Loucy (cell line): ENCODE measurements at regions not wholly inside any gene's neighbourhood (a gene's known extent, or its start where the extent isn't known, plus 50 kb on each side); places are given as distances from the start of the nearest gene placed in this dataset.

ENCODE experiments used
- H2AFZ ChIP-seq: fragments of 200-600 bp; sonication (generic); 2 replicates; pipeline ENCODE4 v1.6.0; 2016; ENCODE audit warnings: antibody characterized with exemption, mild to moderate bottlenecking, low read length, moderate library complexity
- H3F3A ChIP-seq: fragments of 200-600 bp; 2 replicates; pipeline ENCODE4 v1.6.0; 2016; ENCODE audit warnings: antibody characterized with exemption, low read depth, mild to moderate bottlenecking
- H3K27me3 ChIP-seq: fragments of 200-600 bp; sonication (generic); 2 replicates; pipeline ENCODE4 v1.6.1; 2014; ENCODE audit warnings: low read length, mild to moderate bottlenecking; ENCODE audit not compliant: insufficient read depth, poor library complexity, severe bottlenecking
- H3K36me3 ChIP-seq: fragments of 200-600 bp; sonication (generic); 2 replicates; pipeline ENCODE4 v1.6.1; 2016; ENCODE audit warnings: low read length; ENCODE audit not compliant: insufficient read depth
- H3K4me1 ChIP-seq: fragments of 200-600 bp; sonication (generic); 2 replicates; pipeline ENCODE4 v1.5.1; 2014; ENCODE audit warnings: low read length, mild to moderate bottlenecking; ENCODE audit not compliant: insufficient read depth, poor library complexity, severe bottlenecking
- H3K4me2 ChIP-seq: fragments of 200-600 bp; sonication (generic); 2 replicates; pipeline ENCODE4 v1.6.0; 2014; ENCODE audit warnings: antibody characterized with exemption, low read length, low read depth, mild to moderate bottlenecking; ENCODE audit not compliant: poor library complexity, severe bottlenecking
- H3K4me3 ChIP-seq: fragments of 200-600 bp; sonication (generic); 2 replicates; pipeline ENCODE4 v1.5.1; 2014; ENCODE audit warnings: low read length, mild to moderate bottlenecking, mixed read lengths; ENCODE audit not compliant: poor library complexity, severe bottlenecking
- H3K79me2 ChIP-seq: fragments of 200-600 bp; sonication (generic); 2 replicates; pipeline ENCODE4 v1.6.1; 2014; ENCODE audit warnings: low read length; ENCODE audit not compliant: insufficient read depth
- H3K9ac ChIP-seq: fragments of 200-600 bp; sonication (generic); 2 replicates; pipeline ENCODE4 v1.6.0; 2014; ENCODE audit warnings: mild to moderate bottlenecking, low read depth, low read length, moderate library complexity; ENCODE audit not compliant: poor library complexity, severe bottlenecking
- H3K9me2 ChIP-seq: fragments of 200-600 bp; sonication (generic); replicated peaks from 2 replicates; pipeline ENCODE4 v1.6.1; 2016; ENCODE audit warnings: low read depth, low read length, mixed read lengths
- H3K9me3 ChIP-seq: fragments of 200-600 bp; sonication (generic); 2 replicates; pipeline ENCODE4 v1.6.1; 2014; ENCODE audit warnings: mild to moderate bottlenecking, antibody characterized with exemption, low read length, low read depth; ENCODE audit not compliant: insufficient read depth
- H4K20me1 ChIP-seq: fragments of 200-600 bp; sonication (generic); 2 replicates; pipeline ENCODE4 v1.6.0; 2014; ENCODE audit warnings: antibody characterized with exemption, low read length, mild to moderate bottlenecking; ENCODE audit not compliant: insufficient read depth, poor library complexity, severe bottlenecking
- EZH2phosphoT487 ChIP-seq: fragments of 200-600 bp; IDR thresholded peaks from 2 replicates; pipeline ENCODE4 v1.6.1; 2018; ENCODE audit warnings: antibody characterized with exemption, mild to moderate bottlenecking, moderate library complexity, borderline replicate concordance
- TF ChIP-seq, protein P1 (sequence below): fragments of 200-600 bp; sonication (generic); conservative IDR thresholded peaks from 2 replicates; pipeline ENCODE4 v1.5.1; 2014; ENCODE audit warnings: mild to moderate bottlenecking, antibody characterized with exemption, low read length

DNA sequence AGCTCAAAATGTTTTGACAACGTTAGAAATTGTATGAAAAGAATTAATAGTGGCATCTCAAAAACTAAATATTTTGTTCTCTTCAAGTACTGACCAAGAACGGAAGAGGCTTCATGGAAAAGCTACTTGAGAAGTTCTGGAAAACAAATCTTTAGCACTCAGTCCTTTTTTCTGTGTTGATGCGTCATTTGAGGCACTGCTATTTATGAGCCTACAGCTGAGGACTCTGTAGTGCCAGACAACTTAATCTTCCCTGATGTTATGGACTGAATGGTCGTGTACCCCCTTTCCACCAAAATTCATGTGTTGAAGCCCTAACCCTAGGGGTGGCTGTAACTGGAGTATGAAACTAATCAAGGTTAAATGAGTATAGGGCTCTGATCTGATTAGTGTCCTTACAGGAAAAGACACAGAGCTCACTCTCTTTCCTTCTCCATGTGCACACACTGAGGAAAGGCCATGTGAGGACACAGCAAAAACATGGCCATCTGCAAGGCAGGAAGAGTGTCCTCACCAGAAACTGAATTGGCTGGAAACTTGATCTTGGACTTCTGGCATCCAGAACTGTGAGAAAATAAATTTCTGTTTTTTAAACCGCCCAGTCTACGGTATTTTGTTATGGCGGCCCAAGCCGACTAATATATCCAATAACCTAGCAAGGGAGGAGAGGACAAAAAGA is 337.0 kb upstream of the CLEC14A start:
- Histone ChIP-seq H3K4me1 (no peaks in the 10 kb centered on the region), H3F3A (no peaks in the 10 kb centered on the region), H3K4me3 (no peak overlapping the region), H3K4me2 (no peak overlapping the region), H3K9ac (no peak overlapping the region), H3K79me2 (no peaks in the 10 kb centered on the region), H3K9me3 (no peaks in the 10 kb centered on the region), H3K27me3 (no peaks in the 10 kb centered on the region), H4K20me1 (no peaks in the 10 kb centered on the region), H3K9me2 (no peaks in the 10 kb centered on the region), H2AFZ (no peak overlapping the region), H3K36me3 (no peaks in the 10 kb centered on the region)
- TF ChIP-seq, protein P1, sequence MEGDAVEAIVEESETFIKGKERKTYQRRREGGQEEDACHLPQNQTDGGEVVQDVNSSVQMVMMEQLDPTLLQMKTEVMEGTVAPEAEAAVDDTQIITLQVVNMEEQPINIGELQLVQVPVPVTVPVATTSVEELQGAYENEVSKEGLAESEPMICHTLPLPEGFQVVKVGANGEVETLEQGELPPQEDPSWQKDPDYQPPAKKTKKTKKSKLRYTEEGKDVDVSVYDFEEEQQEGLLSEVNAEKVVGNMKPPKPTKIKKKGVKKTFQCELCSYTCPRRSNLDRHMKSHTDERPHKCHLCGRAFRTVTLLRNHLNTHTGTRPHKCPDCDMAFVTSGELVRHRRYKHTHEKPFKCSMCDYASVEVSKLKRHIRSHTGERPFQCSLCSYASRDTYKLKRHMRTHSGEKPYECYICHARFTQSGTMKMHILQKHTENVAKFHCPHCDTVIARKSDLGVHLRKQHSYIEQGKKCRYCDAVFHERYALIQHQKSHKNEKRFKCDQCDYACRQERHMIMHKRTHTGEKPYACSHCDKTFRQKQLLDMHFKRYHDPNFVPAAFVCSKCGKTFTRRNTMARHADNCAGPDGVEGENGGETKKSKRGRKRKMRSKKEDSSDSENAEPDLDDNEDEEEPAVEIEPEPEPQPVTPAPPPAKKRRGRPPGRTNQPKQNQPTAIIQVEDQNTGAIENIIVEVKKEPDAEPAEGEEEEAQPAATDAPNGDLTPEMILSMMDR = no peak
- TF ChIP-seq EZH2phosphoT487 = no peak

DNA sequence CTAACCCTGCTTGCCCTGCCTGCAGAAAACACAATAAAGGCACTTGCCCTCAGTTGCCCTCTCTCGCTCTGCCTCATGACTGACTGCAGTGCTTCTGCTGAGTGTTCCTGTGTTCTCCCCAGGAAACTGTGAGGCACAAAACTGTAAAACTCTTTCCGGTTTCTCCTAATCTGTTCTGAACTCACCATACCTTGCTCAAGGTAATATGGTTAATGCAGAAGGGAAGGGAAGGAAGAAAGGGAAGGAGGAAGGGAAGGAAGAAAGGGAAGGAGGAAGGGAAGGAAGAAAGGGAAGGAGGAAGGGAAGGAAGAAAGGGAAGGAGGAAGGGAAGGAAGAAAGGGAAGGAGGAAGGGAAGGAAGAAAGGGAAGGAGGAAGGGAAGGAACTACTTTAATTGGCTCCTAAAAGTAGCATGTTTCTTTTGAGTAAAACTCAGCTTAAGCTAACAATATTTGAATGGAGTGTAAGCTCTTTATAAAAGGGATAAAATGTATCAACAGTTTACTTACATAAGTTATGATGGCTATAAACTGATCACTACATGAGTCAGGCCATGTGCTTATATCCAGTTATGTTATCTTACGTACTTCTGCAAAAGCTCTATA is 334.0 kb upstream of the CLEC14A start:
- no peaks in the 10 kb centered on the region for H3K9me3 ChIP-seq
- no peak for TF ChIP-seq EZH2phosphoT487
- TF ChIP-seq, protein P1 = no peak
- no peaks in the 10 kb centered on the region for H4K20me1 ChIP-seq
- H3K27me3 ChIP-seq = no peaks in the 10 kb centered on the region
- no peaks in the 10 kb centered on the region for H3K36me3 ChIP-seq
- no peaks in the 10 kb centered on the region for H3F3A ChIP-seq
- no peaks in the 10 kb centered on the region for H3K9me2 ChIP-seq
- no peak overlapping the region for H3K4me2 ChIP-seq
- H3K4me1 ChIP-seq = no peaks in the 10 kb centered on the region
- no peak overlapping the region for H3K4me3 ChIP-seq
- H3K79me2 ChIP-seq = no peaks in the 10 kb centered on the region
- H2AFZ ChIP-seq = no peak overlapping the region
- no peak overlapping the region for H3K9ac ChIP-seq

DNA sequence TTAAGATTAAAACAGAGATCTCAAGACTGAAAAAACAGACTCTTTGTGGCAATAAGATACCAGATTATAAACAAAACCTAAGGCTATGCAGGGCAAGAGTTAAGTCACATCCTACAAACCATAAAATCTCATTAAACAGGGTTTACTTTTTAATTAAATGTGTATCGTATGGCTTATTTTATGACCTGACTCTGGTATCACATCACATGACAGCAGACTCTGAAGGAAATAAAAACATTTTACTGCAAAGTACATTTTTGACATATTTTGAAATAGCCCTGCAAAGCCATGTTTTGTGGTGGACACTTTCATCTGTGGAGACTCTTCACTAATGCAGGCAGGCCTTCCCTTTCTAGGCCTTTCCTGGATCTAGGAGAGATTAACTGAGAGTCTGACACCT is 327.6 kb upstream of the CLEC14A start:
- no peak overlapping the region for H3K9ac ChIP-seq
- no peaks in the 10 kb centered on the region for H3K79me2 ChIP-seq
- no peaks in the 10 kb centered on the region for H3K4me1 ChIP-seq
- H3K27me3 ChIP-seq = no peaks in the 10 kb centered on the region
- no peaks in the 10 kb centered on the region for H3K9me2 ChIP-seq
- no peak for TF ChIP-seq EZH2phosphoT487
- TF ChIP-seq, protein P1 = no peak
- H2AFZ ChIP-seq = no peak overlapping the region
- no peaks in the 10 kb centered on the region for H3F3A ChIP-seq
- H3K36me3 ChIP-seq = no peaks in the 10 kb centered on the region
- H3K9me3 ChIP-seq = no peaks in the 10 kb centered on the region
- H4K20me1 ChIP-seq = no peaks in the 10 kb centered on the region
- no peak overlapping the region for H3K4me2 ChIP-seq
- no peak overlapping the region for H3K4me3 ChIP-seq
